ENCODE measurements at regions not wholly inside any gene's neighbourhood (a gene's known extent, or its start where the extent isn't known, plus 50 kb on each side); places are given as distances from the start of the nearest gene placed in this dataset.
A peak's percentile ranks its signal among the peaks of the same experiment; 100 is the strongest.
"Not testable (repeated sequence)": the region's sequence is repeated elsewhere in the genome, so short reads cannot be mapped to it uniquely, and the experiment has no call there.

- DNase-seq = peak; percentile 93
Measured at GRCh38 chr7:149714081-149714909, 59.1 kb downstream of the ZNF467 start.

DNA sequence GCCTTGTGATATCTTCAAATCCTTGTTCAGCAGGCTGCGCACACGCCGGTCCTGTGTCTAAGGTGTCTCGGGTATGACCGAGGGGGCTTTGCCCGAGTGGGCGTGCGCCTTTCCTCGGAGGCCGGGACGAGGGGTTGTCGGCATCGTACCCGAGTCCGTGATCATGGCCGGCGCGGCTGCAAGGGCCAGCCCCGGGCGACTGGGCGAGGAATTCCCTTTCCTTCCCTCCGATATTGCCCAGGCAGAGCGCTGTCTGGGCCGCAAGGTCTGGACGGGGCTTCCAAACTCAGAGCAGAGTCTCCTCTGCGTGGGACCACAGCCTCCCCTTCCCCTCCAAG, 59.7 kb downstream of the ZNF467 start:
- DNase-seq = no peak

DNA sequence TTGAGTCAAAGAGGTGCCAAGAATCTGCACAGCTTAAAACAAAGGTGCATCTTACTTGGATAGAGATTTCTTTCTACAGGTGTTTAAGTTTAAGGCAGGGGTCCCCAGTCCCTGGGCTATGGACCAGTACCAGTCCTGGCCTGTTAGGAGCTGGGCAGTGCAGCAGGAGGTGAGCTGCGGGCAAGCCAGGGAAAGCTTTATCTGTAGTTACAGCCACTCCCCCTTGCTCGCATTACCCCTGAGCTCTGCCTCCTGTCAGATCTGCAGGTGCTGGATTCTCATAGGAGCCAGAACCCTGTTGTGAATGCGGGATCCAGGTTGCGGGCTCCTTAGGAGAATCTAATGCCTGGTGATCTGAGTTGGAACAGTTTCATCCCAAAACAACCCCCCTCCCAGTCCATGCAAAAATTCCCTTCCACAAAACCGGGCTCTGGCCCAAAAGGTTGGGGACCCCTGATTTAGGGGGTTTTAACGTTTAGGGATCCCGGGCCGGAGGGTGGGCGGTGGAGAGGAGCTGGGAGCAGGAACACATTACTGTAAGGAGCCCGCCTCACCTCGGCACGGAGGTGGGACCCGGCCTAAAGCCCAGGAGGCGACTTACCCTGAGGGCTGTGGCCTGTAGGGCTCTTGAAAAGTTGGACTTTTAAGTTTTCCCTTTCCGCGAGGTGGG, 60.2 kb downstream of the ZNF467 start:
- DNase-seq = no peak

GRCh38 chr7:149708026-149708425, 65.4 kb downstream of the ZNF467 start:
- no peak for DNase-seq

DNA sequence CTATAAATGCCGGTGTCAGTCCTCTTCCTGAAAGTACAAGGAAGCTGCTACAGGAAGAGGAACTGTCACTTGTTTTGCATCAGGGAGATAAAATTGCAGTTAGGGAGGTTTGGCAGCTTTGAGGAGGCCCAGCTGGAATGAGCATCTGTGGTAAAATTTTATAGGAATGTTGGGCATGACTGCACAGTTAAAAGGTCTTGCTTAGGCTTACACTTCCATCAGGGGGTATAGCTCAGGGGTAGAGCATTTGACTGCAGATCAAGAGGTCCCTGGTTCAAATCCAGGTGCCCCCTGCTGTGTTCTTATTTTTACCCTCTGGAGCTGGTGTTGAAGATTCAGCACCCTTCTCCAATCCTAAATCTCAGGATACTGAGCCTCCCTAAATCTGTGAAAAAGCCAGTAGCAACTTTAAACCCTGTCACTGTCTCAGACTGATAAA, 65.9 kb downstream of the ZNF467 start:
- no peak for DNase-seq

DNA sequence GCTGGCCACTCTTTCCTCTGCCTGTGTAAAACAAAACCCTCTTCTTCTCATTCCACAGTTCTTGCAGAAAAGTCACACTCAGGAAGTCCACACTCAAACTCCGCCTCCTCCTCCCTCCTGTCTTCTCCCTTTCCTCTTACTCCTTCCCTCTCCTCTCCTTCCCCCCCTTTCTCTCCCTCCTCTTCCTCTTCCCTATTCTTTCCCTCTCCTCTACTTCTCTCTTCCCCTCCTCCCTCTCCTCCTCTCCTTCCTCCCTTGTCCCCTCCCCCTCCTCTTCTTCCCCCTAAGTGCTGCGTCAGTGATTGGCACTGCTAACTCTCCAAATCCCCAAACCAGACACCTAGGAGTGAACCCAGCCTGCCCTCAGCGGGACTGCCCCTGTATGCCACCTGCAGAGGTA, 67.0 kb downstream of the ZNF467 start:
- no peak for DNase-seq

- DNase-seq = no peak
Measured at GRCh38 chr7:149704507-149704906, 68.9 kb downstream of the ZNF467 start.

- no peak for DNase-seq
Measured at GRCh38 chr7:149703044-149703650, 70.2 kb downstream of the ZNF467 start.

GRCh38 chr7:149701495-149702240, 71.7 kb downstream of the ZNF467 start:
- DNase-seq = no peak

GRCh38 chr7:149697767-149698166, 75.6 kb downstream of the ZNF467 start:
- not testable (repeated sequence) for DNase-seq

DNA sequence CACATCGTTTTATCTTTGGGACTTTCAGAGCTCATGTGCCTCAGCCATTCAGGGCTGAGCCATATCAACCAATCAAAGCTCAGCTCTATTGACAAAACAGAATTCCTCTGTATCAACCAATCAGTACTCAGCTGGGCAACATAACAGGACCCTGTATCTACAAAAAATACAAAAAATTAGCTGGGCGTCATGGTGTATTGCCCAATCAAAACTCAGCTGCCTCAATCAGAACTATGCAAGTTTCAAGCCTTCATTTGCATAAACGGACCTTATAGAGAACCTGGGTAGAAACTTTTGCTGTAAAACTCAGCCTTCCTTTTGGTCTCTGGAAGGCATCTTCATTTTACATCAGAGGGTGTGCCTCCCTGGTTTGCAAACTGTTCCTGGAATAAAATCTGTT, 77.1 kb downstream of the ZNF467 start:
- no peak for DNase-seq

DNA sequence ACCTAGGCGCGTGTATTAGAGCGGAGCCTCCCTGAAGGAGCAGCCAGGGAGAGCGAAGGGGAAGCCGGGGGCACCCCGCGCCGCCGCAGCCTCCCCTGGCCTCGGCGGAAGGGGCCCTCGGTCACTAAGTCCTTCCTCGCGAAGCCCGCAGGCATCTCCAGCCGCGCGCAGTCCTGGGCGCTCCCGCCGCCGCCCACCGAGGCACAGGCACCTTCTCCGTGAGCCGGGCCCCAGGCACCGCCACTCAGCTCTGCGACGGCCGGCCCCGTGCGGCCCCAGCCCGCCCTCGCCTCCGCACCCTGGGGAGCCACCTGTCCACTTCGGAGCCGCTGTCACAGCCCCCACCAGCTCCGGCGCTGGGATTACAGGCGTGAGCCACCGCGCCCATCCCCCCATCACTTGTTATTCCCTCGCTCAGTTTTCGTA, 80.8 kb downstream of the ZNF467 start:
- no peak for DNase-seq

GRCh38 chr7:149692056-149692455, 81.3 kb downstream of the ZNF467 start:
- DNase-seq = no peak

GRCh38 chr7:149690688-149691446, 82.5 kb downstream of the ZNF467 start:
- no peak for DNase-seq

DNA sequence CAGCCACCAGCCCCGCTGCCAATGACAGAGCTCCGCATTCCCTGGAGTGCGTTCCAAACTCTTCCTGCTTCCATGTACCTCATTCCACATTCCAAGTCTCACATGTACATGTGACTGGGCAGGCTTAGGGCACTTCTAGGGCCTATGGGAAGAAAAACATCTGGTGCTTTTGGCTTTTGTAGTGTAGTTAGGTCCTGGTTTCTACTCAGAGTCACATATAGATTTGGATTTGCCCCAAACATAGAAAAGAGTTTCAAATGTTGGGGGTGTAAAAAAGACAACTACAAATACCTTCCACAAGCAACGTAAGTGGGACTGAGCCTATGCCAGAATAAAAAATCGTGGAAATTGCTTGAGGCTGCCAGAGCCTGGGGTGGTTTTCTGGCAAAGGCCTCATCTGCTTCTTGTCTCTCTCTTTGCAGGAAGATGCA, 84.1 kb downstream of the ZNF467 start:
- DNase-seq = no peak

DNA sequence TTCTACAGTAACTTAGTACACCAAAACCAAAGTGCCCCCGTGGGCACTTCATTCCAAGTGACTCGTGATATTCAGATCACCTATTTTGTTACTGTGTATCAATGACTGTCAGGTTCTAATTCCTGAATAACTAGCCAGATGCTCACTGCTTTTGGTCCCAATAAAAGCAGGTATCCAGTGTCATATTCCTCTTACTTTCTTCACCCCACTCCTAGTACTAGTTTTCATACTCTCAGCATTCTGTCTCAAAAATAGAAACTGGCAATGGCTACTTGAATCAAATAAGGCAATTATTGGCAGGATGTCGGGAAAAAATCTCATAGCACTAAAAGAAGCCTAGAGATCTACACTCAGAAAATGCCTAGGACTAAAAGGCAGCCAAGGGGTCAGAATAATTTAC, 84.6 kb downstream of the ZNF467 start:
- DNase-seq = no peak

DNA sequence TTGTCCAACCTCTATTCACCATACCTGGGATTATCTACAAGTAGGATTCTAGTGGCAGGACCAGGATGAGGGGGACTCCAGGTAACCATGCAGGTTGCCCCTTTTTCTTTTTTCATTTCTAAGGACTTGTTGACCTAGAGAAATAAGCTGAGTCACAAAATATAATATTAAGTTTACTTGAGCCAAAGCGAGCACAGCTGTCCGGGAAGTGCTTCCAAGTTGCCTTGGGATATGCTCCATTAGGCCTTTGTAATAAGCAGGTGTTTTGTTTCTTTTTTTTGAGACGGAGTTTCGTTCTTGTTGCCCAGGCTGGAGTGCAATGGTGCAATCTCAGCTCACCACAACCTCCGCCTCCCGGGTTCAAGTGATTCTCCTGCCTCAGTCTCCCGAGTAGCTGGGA, 85.6 kb downstream of the ZNF467 start:
- not testable (repeated sequence) for DNase-seq

DNA sequence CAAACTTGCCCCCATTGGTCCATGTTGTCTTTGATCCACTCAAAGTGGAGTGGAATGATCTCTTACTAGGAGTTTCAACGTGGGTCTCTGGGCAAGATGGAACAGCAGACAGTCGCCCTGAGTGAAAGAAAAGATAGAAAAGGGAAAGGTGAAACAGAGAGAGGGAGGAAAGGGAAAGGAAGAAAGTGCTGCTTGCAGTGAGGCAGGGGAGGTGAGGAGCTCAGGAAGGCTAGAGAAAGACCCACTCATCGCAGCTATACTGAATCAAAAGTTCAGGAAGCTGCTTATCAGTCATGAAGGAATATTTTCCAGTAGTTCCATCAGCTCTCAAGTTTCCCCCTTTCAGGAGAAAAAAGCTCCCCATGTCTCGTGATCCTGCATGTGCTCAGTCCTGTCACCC, 86.9 kb downstream of the ZNF467 start:
- DNase-seq = no peak

DNA sequence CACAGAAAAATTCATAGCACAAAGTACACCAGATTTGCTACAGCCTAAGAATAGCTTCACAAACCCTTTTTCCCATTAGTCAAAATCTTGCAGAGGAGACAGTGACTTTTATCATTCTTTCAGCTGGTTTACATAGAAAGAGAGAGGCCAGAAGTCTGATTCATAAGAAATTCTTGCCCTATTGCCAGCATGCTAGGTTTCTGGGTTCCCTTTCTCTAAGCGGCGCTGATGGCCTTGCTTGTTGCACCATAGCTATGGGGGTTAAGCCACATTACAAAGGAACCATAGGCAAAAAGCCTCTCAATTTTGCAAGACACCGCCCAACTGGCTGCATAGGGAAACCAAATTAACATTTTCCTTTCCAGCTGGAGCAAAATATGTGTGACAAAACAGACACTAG, 87.4 kb downstream of the ZNF467 start:
- DNase-seq = no peak

GRCh38 chr7:149685455-149685854, 87.9 kb downstream of the ZNF467 start:
- no peak for DNase-seq

DNA sequence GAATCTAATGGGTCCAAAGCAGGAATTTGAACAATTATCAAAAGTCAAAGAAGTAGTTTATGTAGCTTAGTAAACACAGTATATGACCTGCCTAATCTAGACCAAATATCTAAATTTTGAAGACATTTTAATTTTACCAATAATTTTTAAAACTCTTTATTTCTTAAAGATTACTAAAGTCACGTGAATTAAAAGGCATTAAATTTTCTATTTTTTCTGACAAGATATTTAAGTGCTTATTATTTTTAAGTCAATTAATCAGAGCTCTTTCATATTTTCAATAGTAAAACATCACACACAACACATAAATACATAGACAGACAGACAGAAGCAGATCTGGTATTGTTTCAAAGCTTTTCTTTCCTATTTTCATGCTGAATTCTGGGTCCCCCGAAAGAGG, 89.5 kb downstream of the ZNF467 start:
- DNase-seq = no peak

GRCh38 chr7:149683181-149683580, 90.2 kb downstream of the ZNF467 start:
- no peak for DNase-seq
